Uterus (tissue), 2 donors: ENCODE measurements at regions not wholly inside any gene's neighbourhood (a gene's known extent, or its start where the extent isn't known, plus 50 kb on each side); places are given as distances from the start of the nearest gene placed in this dataset.

ENCODE experiments used
- CTCF ChIP-seq, 4 experiments: fragments of 200-600 bp in 2 of 4; fragments of 450-650 bp in 2 of 4; sonication (generic) in 2 of 4; IDR thresholded peaks; one replicate each; pipeline ENCODE4 v1.5.1; 2016 to 2019; ENCODE audit warnings: antibody characterized with exemption in 4 of 4, mild to moderate bottlenecking in 2 of 4, moderate library complexity in 1 of 4
- POLR2A ChIP-seq, 2 donors: fragments of 450-650 bp; IDR thresholded peaks; one replicate each; pipeline ENCODE4 v1.6.1; 2016; ENCODE audit warnings: antibody characterized with exemption in 2 of 2, mild to moderate bottlenecking in 1 of 2, moderate library complexity in 1 of 2

- no peak for TF ChIP-seq POLR2A (IDR thresholded peaks at IDR 0.05)
- TF ChIP-seq CTCF (IDR thresholded peaks at IDR 0.05), result no peak
Measured at GRCh38 chr18:47391665-47392064, 140.2 kb upstream of the SKOR2 start.
